ENCODE measurements at regions not wholly inside any gene's neighbourhood (a gene's known extent, or its start where the extent isn't known, plus 50 kb on each side); places are given as distances from the start of the nearest gene placed in this dataset.

- TF ChIP-seq CTCF (IDR thresholded peaks at IDR 0.05) (no peak), POLR2A (IDR thresholded peaks at IDR 0.05; ENCODE audit: low read depth) (no peak), POLR2AphosphoS5 (IDR thresholded peaks at IDR 0.05) (no peak), EP300 (IDR thresholded peaks at IDR 0.05) (no peak)
Measured at GRCh38 chr4:180994722-180995121, 1248.5 kb upstream of the TENM3 start.

Data from esophagus muscularis mucosa (tissue), 4 donors.